ENCODE measurements at regions not wholly inside any gene's neighbourhood (a gene's known extent, or its start where the extent isn't known, plus 50 kb on each side); places are given as distances from the start of the nearest gene placed in this dataset.
"Not testable (repeated sequence)": the region's sequence is repeated elsewhere in the genome, so short reads cannot be mapped to it uniquely, and the experiment has no call there.

GRCh38 chr4:66837279-66837922, 707.9 kb downstream of the CENPC start:
- no peak for DNase-seq (ENCODE audit: low spot score)

- DNase-seq (ENCODE audit: low spot score) = no peak
Measured at GRCh38 chr4:66829310-66829709, 716.0 kb downstream of the CENPC start.

DNA sequence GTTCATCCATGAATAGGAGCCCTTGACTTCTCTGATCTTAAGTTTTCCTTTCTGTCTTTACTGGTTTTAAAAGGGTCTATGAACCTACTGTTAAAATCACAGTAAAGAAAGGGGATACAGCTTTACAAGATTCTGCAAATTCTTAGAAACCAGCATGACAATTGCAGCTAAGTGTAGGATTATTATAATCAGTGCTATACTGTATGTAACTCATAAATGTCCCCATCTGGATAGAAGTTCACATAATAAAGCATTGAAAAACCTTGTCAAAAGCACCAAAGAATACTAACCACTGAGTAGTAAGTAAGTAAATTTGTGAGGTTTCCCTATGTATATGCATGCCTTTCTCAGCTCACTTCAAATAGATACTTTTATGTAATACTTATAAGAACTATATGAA, 724.6 kb downstream of the CENPC start:
- no peak for DNase-seq (ENCODE audit: low spot score)

DNA sequence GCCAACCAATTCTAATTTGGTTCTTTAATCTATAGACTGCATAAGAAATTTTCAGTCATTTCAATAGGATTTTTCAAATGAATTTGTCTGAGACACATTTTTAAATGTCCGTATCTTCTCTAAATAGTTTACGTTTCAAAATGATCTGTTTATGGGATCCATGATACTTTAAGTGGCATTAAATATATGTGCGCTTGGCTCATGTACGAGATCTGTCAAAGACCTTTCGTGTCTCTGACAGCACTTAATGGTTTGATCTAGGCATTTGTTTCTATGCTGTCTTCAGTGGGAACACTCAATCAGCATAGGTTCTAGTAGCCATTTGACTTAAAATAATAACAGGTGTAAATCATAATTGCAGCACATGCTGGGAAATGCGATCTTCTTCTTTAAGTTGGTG, 731.0 kb downstream of the CENPC start:
- DNase-seq (ENCODE audit: low spot score) = no peak

DNA sequence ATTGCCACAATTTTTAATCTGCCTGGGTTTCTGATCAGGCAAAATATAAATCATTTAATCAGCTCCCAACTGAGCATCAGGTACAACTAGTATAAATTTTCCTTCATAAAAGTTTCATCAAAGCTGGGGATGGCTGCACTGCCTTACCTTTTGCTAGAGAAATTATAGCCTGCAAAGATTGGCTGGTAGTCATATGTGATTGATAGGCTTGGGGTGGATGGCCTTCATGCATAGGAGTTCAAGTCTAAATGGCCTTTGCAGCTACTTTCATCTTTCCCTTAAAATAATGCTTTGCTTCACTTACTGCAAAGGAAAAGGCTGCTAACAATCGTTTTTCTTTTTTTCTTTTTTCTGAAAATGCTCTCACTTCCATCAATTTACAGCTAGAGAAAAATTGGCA, 739.7 kb downstream of the CENPC start:
- no peak for DNase-seq (ENCODE audit: low spot score)

- no peak for DNase-seq (ENCODE audit: low spot score)
Measured at GRCh38 chr4:66804979-66805378, 740.3 kb downstream of the CENPC start.

GRCh38 chr4:66797608-66798007, 747.7 kb downstream of the CENPC start:
- DNase-seq (ENCODE audit: low spot score) = no peak

DNA sequence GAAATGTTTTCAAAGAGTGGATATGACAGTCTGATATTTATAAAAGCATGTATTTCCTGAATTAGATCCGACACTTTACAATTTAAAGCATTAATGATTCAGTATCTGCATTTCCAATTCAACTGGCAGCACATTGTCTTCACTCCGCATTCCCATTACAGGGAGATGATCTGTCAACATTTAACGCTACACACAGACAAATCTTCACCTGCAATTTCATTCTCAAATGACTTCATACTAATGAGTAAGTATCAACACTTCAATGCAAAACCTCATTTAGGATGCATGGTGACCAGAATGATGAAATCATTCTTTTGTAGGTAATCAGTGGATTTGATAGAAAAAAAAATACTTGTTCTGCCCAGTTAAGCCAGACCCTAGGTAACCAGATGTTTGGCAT, 749.6 kb downstream of the CENPC start:
- DNase-seq (ENCODE audit: low spot score) = no peak

- DNase-seq (ENCODE audit: low spot score) = no peak
Measured at GRCh38 chr4:66794390-66795034, 750.8 kb downstream of the CENPC start.

GRCh38 chr4:66791686-66792085, 753.6 kb downstream of the CENPC start:
- DNase-seq (ENCODE audit: low spot score) = no peak

DNA sequence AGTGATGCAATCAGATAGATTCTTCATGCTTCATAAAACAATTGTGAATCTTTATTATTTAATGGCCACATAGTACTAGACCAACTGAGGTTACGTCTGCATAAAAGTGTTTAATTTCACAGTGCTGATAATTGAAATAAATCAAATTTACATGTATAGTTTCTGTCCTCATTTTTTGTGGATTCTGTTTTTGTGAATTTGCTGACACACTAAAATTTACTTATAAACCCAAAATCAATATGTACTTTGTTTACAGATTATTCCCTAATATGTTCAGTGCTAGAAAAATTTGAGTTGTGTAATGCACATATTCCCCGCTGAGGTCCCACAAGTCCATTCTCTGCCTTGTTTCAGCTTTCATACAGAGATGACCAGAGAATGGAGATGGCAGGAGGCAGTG, 759.8 kb downstream of the CENPC start:
- no peak for DNase-seq (ENCODE audit: low spot score)

DNA sequence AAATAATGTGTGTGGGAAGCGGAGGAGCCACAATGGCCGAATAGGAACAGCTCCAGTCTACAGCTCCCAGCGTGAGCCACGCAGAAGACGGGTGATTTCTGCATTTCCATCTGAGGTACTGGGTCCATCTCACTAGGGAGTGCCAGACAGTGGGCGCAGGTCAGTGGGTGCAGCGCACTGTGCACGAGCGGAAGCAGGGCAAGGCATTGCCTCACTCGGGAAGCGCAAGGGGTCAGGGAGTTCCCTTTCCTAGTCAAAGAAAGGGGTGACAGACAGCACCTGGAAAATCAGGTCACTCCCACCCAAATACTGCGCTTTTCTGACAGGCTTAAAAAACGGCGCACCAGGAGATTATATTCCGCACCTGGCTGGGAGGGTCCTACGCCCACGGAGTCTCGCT, 762.6 kb downstream of the CENPC start:
- DNase-seq (ENCODE audit: low spot score) = not testable (repeated sequence)

- no peak for DNase-seq (ENCODE audit: low spot score)
Measured at GRCh38 chr4:66777097-66777496, 768.2 kb downstream of the CENPC start.

DNA sequence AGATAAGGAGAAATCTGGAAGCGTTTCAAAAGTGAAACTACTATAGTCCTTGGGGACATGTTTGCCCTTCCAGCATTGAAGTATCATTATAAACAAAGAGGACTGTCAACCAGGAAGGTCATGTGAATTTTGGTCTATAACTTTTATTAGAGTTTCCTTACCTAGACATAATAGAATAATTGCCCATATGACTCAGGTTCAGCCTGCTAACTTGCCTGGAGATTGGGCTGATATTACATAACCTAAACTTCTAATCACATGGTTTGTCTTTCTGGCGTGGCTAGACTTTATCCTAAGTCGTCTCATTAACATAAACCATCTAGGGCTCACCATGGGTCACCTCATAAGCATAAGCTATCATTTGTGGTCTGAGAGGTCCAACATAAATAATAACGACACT, 775.9 kb downstream of the CENPC start:
- DNase-seq (ENCODE audit: low spot score) = no peak

GRCh38 chr4:66767442-66767841, 777.9 kb downstream of the CENPC start:
- no peak for DNase-seq (ENCODE audit: low spot score)

DNA sequence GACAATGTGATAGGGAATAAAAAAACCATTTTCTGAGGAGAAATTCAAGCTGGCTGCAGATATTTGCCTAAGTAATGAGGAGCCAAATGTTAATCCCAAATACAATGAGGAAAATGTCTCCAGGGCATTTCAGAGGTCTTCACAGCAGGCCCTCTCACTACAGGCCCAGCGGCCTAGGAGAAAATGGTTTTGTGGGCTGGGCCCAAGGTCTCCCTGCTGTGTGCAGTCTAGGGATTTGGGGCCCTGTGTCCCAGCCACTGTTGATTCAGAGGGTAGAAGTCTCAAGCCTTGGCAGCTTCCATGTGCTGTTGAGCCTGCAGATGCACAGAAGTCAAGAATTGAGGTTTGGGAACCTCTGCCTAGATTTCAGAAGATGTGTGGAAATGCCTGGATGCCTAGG, 778.7 kb downstream of the CENPC start:
- no peak for DNase-seq (ENCODE audit: low spot score)

DNA sequence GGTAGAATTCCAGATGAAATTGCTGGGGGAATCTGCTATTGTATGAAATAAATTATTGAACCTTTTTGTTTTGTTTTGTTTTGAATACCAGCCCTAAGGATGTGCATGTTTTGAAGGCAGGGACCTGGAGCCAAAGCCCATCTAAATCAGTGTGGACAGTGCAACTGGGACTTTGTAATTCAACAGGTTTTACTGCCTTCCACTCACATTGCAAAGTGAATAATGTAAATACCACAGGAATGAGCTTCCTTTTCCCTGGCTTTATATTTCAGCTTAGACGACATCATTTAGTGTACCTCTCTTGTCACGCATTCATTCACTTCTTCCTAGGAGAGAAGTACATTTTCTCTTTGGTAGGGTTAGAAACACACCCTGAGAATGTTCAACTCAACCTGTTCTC, 795.0 kb downstream of the CENPC start:
- no peak for DNase-seq (ENCODE audit: low spot score)

DNA sequence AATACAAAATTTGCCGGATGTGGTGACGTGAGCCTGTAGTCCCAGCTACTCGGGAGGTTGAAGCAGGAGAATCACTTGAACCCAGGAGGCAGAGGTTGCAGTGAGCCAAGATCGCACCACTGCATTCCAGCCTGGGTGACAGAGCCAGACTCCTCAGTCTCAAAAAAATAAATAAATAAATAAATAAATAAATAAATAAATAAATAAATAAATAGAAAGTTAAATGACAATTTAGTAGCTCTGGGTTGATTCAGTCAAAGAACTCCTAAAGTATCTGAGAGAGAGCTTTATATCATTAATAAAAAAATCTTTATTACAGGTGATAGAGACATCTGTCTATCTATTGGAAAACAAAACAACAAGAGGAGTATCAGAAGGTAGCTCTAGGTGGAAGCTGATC, 798.4 kb downstream of the CENPC start:
- not testable (repeated sequence) for DNase-seq (ENCODE audit: low spot score)

DNA sequence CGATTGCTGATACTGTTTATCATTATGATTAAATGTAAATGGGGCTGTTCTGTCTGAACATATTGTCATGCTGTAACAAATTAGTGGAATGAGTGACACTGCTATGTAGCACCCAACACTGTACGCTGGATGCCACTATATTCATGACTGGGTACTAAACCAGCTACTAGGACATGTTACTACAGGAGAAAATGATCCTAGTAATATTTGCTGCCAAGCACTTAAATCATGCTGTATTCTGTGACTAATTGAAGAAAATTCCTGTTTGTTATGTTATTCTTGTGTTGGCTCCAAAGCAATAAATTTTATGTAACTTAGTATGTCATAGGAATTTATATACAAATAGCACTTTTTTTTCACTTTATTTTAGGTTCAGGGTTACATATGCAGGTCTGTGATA, 804.2 kb downstream of the CENPC start:
- DNase-seq (ENCODE audit: low spot score) = no peak

- DNase-seq (ENCODE audit: low spot score) = no peak
Measured at GRCh38 chr4:66736606-66737005, 808.7 kb downstream of the CENPC start.

DNA sequence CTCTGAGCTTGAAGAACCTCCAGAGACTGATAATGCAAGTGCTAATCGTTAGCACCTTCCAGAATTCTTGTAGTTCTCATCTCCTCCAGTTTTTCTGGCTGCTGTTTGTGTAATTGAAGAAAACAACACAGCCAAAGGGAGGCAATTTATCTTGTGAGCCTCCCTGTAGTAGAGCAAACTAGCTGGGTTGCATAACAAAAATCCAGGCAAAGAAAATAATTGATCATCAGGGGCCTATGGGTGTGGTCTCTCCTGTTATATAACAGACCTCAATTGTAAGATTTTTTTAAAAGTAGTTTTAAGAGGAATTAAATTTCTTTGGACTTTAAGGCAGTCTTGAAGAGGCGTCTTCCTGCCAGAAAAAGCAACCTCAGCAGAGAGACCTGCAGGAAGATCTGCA, 817.0 kb downstream of the CENPC start:
- no peak for DNase-seq (ENCODE audit: low spot score)

DNA sequence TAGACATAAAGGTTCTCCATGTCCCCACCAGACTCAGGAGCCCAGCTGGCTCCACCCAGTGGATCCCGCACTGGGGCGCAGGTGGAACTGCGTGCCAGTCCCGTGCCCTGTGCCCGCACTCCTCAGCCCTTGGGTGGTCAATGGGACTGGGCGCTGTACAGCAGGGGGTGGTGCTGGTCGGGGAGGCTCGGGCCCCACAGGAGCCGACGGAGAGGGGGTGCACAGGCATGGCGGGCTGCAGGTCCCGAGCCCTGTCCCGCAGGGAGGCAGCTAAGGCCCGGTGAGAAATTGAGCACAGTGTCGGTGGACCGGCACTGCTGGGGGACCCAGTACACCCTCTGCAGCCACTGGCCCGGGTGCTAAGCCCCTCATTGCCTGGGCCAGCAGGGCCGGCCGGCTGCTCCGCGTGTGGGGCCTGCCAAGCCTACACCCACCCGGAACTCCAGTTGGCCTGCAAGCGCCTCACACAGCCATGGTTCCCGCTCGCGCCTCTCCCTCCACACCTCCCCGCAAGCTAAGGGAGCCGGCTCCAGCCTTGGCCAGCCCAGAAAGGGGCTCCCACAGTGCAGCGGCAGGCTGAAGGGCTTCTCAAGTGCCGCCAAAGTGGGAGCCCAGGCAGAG, 832.9 kb downstream of the CENPC start:
- DNase-seq (ENCODE audit: low spot score) = not testable (repeated sequence)

DNA sequence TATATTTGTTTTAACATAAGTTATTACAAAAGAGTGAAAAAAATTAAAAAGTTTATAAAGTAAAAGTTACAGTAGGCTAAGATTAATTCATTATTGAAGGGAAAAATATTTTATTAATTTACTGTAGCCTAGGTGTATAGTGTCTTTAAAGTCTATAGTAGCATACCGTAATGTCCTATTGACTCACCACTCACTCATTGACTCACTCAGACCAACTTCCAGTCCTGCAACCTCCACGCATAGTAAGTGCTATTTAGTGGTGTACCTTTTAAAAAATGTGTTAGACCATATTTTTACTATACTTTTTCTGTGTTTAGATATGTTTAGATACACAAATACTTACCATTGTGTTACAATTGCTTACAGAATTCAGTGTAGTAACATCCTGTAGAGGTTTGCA, 841.1 kb downstream of the CENPC start:
- no peak for DNase-seq (ENCODE audit: low spot score)

DNA sequence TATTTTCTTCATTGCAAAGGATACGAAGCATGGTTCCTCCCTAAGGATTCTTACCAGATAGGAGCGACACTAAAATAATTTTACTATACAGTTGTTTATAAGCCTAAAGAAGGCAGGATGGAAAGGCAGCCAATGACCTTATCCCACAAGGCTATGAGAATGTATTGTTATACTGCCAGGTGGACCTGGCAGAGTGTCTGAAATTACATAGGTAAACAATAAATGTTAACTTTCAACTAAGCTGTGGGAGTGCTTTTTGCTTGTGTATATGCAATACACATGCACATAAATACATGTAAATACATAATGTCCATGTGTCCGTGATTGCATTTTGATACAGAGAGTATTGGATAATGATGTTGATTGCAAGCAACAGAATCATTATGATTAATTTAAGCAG, 850.6 kb downstream of the CENPC start:
- no peak for DNase-seq (ENCODE audit: low spot score)

Measured in CD4-positive, alpha-beta T cell treated with Interleukin-2 at 100 ng/mL for 4 hours (primary cell).